ENCODE measurements at regions not wholly inside any gene's neighbourhood (a gene's known extent, or its start where the extent isn't known, plus 50 kb on each side); places are given as distances from the start of the nearest gene placed in this dataset.
"Not testable (repeated sequence)": the region's sequence is repeated elsewhere in the genome, so short reads cannot be mapped to it uniquely, and the experiment has no call there.

DNA sequence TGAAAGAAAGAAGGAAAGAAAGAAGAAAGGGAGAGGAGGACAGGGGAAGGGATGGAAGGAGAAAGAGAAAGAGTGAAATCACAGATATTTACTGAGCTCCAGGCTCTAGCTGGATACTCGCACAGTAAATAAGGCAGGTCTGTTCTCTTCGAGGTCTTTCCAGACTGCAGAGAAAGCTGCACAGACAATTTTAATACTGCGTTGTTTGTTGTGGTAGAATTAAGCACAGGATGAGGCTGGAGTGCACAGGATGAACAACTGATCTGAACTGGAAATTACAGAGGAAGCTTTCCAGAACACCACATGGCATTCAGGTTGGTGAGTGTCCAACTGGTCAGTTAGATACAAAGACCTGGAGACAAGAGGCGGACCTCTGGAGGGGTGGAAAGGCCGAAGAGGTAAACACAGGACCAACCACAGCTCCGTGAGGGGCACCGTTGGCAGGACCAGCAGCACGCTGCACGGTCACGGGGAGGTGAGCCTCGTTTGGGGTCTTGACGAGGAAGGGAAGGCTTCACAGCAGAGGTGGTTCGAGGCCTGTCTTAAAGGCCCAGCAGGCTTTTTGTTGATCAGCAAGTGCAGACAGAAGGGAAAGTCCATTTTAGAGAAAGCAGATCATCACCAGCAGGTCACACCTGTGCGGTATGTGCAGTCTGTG lies 121.7 kb downstream of the ATP6V0E2 start:
- DNase-seq: not testable (repeated sequence)

DNA sequence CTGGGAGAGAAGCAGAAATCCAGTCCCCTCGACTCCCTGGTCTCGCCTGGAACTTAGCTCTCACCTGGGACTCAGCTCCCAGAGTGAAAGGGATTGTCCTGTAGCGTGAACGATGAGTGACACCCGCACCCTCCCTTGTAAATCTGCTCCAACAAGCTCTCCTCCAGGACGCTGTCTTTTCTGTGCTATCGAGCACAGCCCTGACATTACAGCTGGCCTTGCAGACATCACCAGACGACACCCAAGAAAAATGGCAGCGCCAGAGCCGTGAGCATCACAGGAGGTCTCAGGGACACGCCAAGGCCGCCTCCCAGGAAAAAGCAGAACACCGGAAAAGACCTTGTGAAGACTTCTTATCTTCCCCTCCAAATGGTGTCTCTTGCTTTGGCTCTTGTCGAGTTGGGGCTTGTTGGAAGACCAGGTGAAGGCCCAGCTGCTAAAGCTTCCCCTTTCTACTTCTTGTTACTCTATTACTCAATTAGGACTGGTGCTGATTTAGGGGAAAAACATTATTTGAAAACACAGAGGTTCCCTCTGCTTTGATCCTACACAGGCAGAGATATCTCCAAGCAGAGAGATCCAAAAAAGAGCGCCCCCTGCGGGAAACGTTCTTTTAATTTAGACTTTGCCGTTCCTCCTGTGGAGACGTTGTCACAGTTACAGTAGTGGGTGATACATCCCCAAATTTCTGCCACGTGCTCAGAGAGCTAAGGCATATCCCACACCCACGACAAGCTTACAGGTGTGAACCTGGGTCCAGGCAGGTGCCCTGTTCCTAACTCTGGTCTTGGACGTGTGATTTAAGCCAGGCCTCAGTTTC lies 127.2 kb downstream of the ATP6V0E2 start:
- DNase-seq: peak; percentile 30

GRCh38 chr7:150003304-150003810 lies 129.6 kb downstream of the ATP6V0E2 start:
- no peak for DNase-seq

GRCh38 chr7:150003973-150004372 lies 130.2 kb downstream of the ATP6V0E2 start:
- DNase-seq: not testable (repeated sequence)

DNA sequence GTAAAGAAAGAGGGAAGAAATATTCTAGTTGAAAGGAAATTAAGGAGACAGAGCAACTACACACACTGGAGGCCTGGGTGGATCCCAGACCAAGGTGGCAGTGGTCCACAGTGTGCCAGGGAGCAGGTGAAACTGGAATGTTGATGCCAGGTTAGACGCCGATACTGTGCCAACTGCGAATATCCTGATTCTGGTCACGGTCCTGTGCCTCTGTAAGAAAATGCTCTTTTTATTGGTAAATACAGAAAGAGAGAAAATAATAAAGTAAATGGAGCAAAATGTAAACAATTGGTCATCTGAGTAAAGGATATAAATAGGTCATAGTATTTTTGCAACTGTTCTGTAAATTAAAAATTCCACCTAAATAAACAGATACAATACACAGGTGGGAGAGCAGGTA lies 131.1 kb downstream of the ATP6V0E2 start:
- not testable (repeated sequence) for DNase-seq

DNA sequence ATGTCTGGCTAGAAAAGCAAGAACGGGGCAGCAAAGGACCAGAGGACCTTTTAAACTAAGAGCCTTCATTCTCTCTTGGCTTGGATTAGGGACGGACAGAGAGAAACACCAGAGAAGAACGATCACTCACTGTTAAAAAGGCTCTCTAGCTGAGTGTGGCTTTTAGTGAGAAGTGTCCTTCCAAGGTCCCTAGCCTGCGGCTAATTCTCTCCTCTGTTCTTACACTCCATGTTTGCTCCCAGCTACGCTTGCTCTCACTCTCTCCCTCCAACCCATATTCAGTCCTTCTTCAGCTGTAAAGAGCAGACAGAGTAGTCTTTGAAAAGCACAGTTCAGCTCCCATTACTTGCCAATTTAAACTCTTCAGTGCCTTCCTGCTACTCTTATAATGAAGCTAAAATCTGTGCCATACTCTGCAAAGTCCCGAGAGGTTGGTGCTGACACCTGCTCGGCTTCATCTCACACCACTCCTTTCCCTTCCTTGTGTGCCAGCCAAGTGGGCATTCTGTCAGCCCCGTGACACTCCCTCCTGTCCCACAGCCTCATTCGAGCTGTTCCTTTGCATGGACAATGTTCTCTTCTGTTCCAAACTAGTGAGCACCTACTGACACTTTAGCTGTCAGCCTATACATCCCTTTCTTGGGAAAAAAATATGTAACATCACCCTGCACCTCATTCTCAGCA lies 136.0 kb downstream of the ATP6V0E2 start:
- DNase-seq: not testable (repeated sequence)

- not testable (repeated sequence) for DNase-seq
Observed at GRCh38 chr7:150016651-150017189, 143.0 kb downstream of the ATP6V0E2 start.

- DNase-seq: not testable (repeated sequence)
Observed at GRCh38 chr7:150020210-150020609, 146.4 kb downstream of the ATP6V0E2 start.

DNA sequence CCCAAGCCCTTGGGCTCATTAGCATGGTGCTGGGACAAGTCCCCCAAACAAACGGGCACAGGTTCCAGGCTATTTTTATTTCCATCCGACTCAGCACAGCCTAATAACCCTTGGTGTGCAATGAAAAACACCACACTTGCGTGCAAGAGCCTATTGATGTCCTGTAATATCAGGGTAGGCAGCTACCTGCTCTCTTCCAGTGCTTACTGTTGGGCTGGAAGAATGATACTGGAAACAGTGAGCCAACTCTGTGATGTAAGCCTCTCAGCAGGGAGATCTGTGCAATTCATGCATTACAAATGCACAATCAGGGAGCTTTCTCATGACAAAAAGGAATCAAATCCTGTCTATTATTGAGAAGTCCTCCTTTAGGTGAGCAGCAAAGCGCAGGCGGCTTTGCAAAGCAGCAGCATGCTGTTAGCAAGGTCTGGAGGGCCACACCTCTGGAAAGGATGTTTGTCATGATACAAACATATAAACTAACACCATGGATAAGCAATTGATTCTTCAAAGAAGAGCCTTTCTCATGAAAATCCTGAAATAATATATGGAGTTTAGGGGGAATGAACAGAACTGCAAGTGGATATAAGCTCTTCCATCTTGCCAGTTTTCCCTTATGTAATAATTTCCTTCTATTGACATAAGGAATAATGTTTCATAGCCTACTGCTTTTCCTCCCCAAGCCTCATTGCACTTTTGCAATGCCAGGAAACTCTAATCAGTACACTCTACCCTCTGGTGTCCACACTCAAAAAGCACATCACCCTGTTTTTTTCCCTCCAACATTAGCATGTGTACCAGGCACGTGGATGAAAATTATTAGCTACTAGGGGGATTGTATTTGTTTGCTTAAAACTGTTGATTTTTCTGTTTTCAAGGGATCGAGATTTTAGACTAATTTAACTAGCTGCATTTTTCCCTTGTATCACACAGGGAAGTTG lies 151.1 kb downstream of the ATP6V0E2 start:
- not testable (repeated sequence) for DNase-seq

- DNase-seq: not testable (repeated sequence)
Observed at GRCh38 chr7:150025802-150026201, 152.0 kb downstream of the ATP6V0E2 start.

DNA sequence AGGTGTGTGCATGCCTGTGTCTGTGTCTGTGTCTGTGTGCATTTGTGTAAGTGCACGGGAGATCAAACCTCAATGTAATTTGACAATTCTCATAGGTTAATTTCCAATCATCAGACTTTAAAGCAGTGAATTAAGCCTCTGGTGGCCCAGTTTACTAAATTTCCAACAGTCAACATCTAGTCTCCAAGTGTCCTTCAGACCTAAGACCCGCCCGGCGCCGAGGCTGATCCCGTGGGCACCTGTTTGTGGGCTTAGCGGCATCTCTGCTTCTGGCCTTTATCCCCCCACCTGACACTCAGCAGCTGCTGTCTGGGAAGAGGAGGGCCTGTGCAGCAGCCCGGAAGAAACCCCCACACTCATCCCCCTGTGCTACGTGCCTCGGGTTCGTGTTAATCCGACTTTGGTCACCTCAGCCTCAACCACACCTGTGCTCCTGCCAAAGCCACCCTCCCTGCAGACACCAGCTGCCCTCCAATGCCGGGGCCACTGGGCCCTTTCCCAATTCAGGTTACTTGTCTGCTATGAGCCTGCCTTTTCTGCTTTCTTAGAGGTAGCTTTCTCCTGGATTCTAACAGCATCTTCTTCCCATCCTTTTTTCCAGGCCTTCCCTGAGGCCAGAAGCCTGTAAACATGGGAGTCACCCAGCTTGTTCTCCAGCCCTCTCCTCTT lies 154.7 kb downstream of the ATP6V0E2 start:
- not testable (repeated sequence) for DNase-seq

DNA sequence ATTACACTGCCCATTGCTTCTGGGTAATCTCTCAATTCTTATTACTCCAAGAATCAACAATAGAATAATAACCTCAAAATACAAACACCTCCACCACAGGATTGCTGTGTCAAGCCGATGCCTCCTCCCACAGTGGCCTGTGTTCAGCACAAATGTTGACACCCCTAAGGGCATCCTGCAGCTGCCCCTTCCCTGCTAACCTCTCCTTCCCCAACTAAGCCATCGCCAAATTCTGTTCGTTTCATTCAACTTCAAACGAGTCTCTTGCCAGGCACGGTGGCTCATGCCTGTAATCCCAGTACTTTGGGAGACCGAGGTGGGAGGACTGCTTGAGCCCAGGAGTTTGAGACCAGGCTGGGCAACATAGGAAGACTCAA lies 155.2 kb downstream of the ATP6V0E2 start:
- not testable (repeated sequence) for DNase-seq

DNA sequence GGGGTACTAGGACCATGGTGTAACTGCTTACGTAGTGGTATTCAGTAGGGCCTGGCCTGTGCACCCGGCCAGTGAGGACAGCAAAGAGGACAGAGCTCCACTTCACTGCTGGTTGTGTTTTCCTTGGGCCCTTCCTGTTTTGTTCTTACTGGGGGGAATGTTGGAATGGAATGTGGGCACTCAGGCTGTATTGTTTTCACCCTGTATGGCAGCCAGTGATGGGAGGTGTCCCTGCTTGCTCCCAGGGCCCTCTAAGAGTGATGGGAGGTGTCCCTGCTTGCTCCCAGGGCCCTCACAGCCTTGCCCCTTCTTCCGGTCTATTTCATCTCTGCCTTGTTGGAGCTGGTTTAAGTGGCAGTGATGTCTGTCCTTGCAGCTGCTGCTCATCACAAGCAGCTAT lies 158.0 kb downstream of the ATP6V0E2 start:
- not testable (repeated sequence) for DNase-seq

- DNase-seq: not testable (repeated sequence)
Observed at GRCh38 chr7:150033711-150034110, 159.9 kb downstream of the ATP6V0E2 start.

DNA sequence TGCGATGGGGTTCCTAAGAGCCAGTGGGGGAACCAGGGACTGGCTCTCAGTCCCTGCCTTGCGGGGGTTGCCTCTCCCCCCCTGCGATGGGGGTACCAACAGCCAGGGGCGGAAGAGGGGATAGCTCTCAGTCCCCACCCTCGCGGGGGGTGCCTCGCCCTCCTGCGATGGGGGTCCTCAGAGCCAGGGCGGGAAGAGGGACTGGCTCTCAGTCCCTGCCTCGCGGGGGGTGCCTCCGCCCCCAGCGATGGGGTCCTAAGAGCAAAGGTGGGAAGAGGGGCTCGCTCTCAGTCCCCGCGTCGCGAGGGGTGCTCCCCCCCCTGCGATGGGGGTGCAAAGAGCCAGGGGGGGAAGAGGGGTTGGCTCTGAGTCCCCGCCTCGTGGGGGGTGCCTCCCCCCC lies 162.0 kb downstream of the ATP6V0E2 start:
- DNase-seq: not testable (repeated sequence)

DNA sequence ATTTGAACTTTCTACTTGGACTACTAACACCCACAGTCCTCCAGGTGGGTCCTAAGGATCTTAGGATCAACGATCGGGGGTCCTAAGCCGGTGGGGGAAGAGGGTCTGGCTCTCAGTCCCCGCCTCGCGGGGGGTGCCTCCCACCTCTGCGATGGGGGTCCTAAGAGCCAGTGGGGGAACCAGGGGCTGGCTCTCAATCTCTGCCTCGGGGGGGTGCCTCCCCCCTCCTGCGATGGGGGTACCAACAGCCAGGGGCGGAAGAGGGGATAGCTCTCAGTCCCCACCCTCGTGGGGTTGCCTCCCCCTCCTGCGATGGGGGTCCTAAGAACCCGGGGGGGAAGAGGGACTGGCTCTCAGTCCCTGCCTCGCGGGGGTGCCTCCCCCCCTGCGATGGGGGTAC lies 165.3 kb downstream of the ATP6V0E2 start:
- not testable (repeated sequence) for DNase-seq

DNA sequence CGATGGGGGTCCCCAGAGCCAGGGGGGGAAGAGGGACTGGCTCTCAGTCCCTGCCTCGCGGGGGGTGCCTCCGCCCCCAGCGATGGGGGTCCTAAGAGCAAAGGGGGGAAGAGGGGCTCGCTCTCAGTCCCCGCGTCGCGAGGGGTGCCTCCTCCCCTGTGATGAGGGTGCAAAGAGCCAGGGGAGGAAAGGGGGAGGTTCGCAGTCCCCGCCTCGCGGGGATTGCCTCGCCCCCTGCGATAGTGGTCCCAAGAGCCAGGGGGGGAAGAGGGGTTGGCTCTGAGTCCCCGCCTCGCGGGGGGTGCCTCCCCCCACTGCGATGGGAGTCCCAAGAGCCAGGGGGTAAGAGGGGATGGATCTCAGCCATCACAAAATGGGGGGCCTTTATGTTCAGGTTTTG lies 168.5 kb downstream of the ATP6V0E2 start:
- not testable (repeated sequence) for DNase-seq

DNA sequence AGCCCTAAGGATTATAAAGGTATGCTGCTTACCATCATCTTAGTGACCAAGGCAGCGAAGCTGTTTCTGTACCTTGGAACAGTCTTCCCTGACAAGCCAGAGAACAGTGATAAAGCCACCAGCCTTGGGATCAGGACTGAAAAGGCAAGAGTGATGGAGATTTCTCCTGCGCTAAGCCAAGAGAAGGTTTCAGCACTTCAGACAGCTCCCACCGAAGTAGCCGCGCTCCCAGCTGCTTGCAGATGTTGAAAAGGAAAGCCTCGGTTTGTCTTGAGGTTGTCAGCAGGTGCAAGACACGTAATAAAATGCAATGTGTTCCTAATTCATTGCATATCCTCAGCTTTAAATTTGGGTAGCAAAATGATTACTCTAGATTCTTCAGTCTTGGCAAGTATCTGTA lies 171.0 kb downstream of the ATP6V0E2 start:
- peak; percentile 22 for DNase-seq

DNA sequence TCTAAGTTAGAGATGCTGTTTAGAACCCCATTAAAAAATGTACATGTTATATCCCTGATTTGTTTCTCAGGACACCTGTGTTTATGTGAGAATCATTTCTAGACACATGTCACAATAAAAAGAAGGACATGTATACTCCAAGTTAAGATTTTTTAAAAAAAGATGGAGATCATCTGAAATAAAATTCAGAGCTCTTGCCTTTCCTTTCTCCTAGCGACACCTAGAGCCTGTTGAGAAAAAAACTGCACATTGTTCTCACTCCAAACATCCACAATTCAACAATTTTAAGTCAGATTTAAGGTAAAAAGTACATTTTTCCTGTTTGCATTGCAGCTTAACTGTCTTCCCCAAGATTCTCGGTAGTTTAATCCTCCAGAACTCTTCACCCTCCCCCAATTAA lies 171.8 kb downstream of the ATP6V0E2 start:
- peak; percentile 9 for DNase-seq

DNA sequence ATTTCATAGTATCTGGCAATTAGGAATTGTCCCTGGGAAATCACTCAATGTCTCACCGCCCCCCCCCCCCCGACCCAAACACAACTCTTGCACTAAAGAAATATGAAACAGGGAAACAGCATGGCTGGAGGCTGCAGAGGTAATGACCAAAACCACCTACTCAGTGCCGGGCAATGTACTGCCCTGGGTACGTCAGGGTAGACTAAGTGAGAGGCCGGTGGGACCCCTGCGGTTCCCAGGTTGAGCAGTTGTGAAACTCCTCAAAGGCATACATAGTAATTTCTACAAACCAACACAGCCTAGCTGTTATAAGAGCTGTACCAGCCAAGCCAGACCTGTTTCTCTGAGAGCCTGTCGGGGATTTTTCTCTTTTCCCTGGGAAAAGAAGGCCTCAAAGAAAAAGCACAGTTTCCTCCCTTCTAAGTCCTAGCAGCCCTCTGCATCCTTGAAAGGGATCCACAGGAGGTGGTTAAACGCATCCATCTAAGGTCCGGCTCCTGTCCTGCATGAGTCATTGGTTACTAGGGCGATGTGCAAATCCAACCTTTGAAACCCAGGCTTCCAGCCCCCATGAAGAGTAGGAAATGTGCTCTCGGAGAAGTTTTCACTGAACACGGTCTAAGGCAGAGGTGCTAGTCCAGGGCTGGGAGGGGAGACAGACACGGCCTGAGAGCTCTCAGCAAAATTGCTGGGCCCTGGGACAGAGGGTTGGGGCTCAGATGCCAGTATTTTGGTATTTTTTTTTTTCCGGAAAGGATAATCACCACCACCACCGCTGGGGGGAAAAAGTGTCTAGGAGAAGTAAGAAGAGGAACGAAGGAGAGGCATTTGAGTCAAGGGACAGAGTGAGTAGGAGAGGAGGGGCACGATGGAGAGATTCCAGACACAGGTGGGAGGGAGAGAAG lies 172.8 kb downstream of the ATP6V0E2 start:
- DNase-seq: not testable (repeated sequence)
